GM21529 (cell line): ENCODE measurements at regions not wholly inside any gene's neighbourhood (a gene's known extent, or its start where the extent isn't known, plus 50 kb on each side); places are given as distances from the start of the nearest gene placed in this dataset.

ENCODE experiments used
- ATAC-seq: cut with Tn5 transposase; IDR thresholded peaks from one replicate; pipeline ENCODE4 v1.9.1; 2021; ENCODE audit not compliant: unreplicated experiment

- ATAC-seq = no peak
Observed at GRCh38 chr1:177591155-177591554, 378.7 kb downstream of the SEC16B start.

GRCh38 chr1:177589166-177589565, 380.7 kb downstream of the SEC16B start:
- ATAC-seq = no peak

GRCh38 chr1:177586429-177586828, 383.4 kb downstream of the SEC16B start:
- ATAC-seq = no peak

GRCh38 chr1:177585302-177586220, 384.3 kb downstream of the SEC16B start:
- no peak for ATAC-seq

- ATAC-seq = no peak
Observed at GRCh38 chr1:177573901-177574300, 396.0 kb downstream of the SEC16B start.

- ATAC-seq = no peak
Observed at GRCh38 chr1:177571485-177572076, 398.3 kb downstream of the SEC16B start.

GRCh38 chr1:177571076-177571475, 398.8 kb downstream of the SEC16B start:
- no peak for ATAC-seq

GRCh38 chr1:177569476-177569875, 398.7 kb downstream of the BRINP2 start:
- ATAC-seq = no peak

- no peak for ATAC-seq
Observed at GRCh38 chr1:177568622-177569021, 397.9 kb downstream of the BRINP2 start.

- ATAC-seq = no peak
Observed at GRCh38 chr1:177567393-177567792, 396.6 kb downstream of the BRINP2 start.

- ATAC-seq = no peak
Observed at GRCh38 chr1:177566495-177566894, 395.7 kb downstream of the BRINP2 start.

GRCh38 chr1:177561436-177561835, 390.7 kb downstream of the BRINP2 start:
- no peak for ATAC-seq

GRCh38 chr1:177558372-177558771, 387.6 kb downstream of the BRINP2 start:
- ATAC-seq = no peak

GRCh38 chr1:177556163-177556562, 385.4 kb downstream of the BRINP2 start:
- no peak for ATAC-seq

GRCh38 chr1:177547200-177547599, 376.4 kb downstream of the BRINP2 start:
- ATAC-seq = no peak

- ATAC-seq = no peak
Observed at GRCh38 chr1:177546346-177546745, 375.6 kb downstream of the BRINP2 start.

GRCh38 chr1:177526201-177526600, 355.4 kb downstream of the BRINP2 start:
- no peak for ATAC-seq

- no peak for ATAC-seq
Observed at GRCh38 chr1:177525176-177525575, 354.4 kb downstream of the BRINP2 start.

GRCh38 chr1:177517546-177517945, 346.8 kb downstream of the BRINP2 start:
- no peak for ATAC-seq

GRCh38 chr1:177514207-177514606, 343.4 kb downstream of the BRINP2 start:
- ATAC-seq = no peak

GRCh38 chr1:177511036-177511435, 340.3 kb downstream of the BRINP2 start:
- ATAC-seq = no peak

GRCh38 chr1:177505905-177506590, 335.3 kb downstream of the BRINP2 start:
- no peak for ATAC-seq
